K562 (cell line): ENCODE measurements at regions not wholly inside any gene's neighbourhood (a gene's known extent, or its start where the extent isn't known, plus 50 kb on each side); places are given as distances from the start of the nearest gene placed in this dataset.

ENCODE experiments used
- ATAC-seq: fragments of 200-7000 bp; cut with Tn5 transposase; 3 replicates; pipeline ENCODE4 v1.9.1; 2020; ENCODE audit warnings: moderate library complexity
- BruUV-seq: library from RNA; stranded (reverse); fragments of 400-500 nt; replicated peaks from 2 replicates; lab custom pipeline; 2021; lab: Mats Ljungman, UMichigan
- CTCF ChIA-PET: fragments of 300-600 bp; formaldehyde crosslinking; extraction: SDS; loops from one replicate; lab custom pipeline; 2021; ENCODE audit warnings: low intra/inter-chr PET ratio; lab: Yijun Ruan, JAX
- POLR2A ChIA-PET: fragments of 300-600, 350-650 bp; sonication (Branson Sonifier 250); formaldehyde crosslinking; extraction: SDS; loops from one replicate; lab custom pipeline; 2021; ENCODE audit warnings: antibody characterized with exemption, inconsistent platforms; lab: Yijun Ruan, JAX
- DNase-seq, 4 experiments: peaks; one replicate each; pipeline versions ENCODE4 v3.0.0 to v3.0.0-alpha.2; 2011 to 2018; ENCODE audit warnings: low spot score in 3 of 4, mixed read lengths in 3 of 4; ENCODE audit errors: extremely low read depth in 1 of 4
- FAIRE-seq: peaks from 2 replicates; lab custom pipeline; 2011; peaks lifted over from hg19 to GRCh38; lab: Jason Lieb, UNC
- H2AFZ ChIP-seq: 2 replicates; pipeline ENCODE4 v1.6.0; 2011; ENCODE audit warnings: low read depth, low read length, control low read depth, inconsistent platforms
- H3K27ac ChIP-seq: fragments of 200-600 bp; 3 replicates; pipeline ENCODE4 v1.8.0; 2011; ENCODE audit warnings: low read depth, mild to moderate bottlenecking, control low read depth, inconsistent platforms, low read length, moderate library complexity, mixed read lengths; ENCODE audit errors: extremely low read depth
- H3K27me3 ChIP-seq, 2 experiments: fragments of 300-600 bp in 1 of 2; 2 replicates in 1 of 2; 3 replicates in 1 of 2; pipeline versions ENCODE4 v1.6.0 to v1.8.0; 2011; ENCODE audit warnings: inconsistent platforms in 2 of 2, low read length in 2 of 2, mild to moderate bottlenecking in 1 of 2, mixed read lengths in 1 of 2, moderate library complexity in 1 of 2; ENCODE audit not compliant: control insufficient read depth in 2 of 2, insufficient read depth in 2 of 2
- H3K36me3 ChIP-seq: fragments of 300-600 bp; 3 replicates; pipeline ENCODE4 v1.8.0; 2011; ENCODE audit warnings: mild to moderate bottlenecking, low read length, inconsistent platforms; ENCODE audit not compliant: control insufficient read depth, insufficient read depth
- H3K4me1 ChIP-seq, 2 experiments: fragments of 200-600 bp in 1 of 2; replicated peaks in 1 of 2; 2 replicates in 1 of 2; 3 replicates in 1 of 2; pipeline versions ENCODE4 v1.5.1 to v1.8.0; 2011; ENCODE audit warnings: inconsistent platforms in 2 of 2, low read length in 2 of 2, mild to moderate bottlenecking in 1 of 2, mixed read lengths in 1 of 2, moderate library complexity in 1 of 2; ENCODE audit not compliant: control insufficient read depth in 2 of 2, insufficient read depth in 2 of 2
- H3K4me2 ChIP-seq: 2 replicates; pipeline ENCODE4 v1.6.1; 2011; ENCODE audit warnings: low read length, control low read depth, inconsistent platforms, mixed read lengths; ENCODE audit not compliant: insufficient read depth
- H3K4me3 ChIP-seq: fragments of 200-600 bp; sonication (generic), shearing (Covaris generic); 2 replicates; pipeline ENCODE4 v1.5.1; 2016; ENCODE audit warnings: control low read depth, inconsistent platforms
- H3K79me2 ChIP-seq: fragments of 200-600 bp; 3 replicates; pipeline ENCODE4 v1.8.0; 2011; ENCODE audit warnings: low read length, inconsistent platforms; ENCODE audit not compliant: control insufficient read depth, insufficient read depth
- H3K9ac ChIP-seq, 2 experiments: 2 replicates each; pipeline versions ENCODE4 v1.6.0 to v1.6.1; 2011; ENCODE audit warnings: low read depth in 2 of 2, low read length in 2 of 2, control low read depth in 1 of 2, inconsistent platforms in 1 of 2, mild to moderate bottlenecking in 1 of 2, mixed read lengths in 1 of 2; ENCODE audit not compliant: insufficient read depth in 1 of 2
- H3K9me1 ChIP-seq: one replicate; pipeline ENCODE4 v1.6.0; 2011; ENCODE audit warnings: inconsistent platforms, mild to moderate bottlenecking, low read length, moderate library complexity; ENCODE audit not compliant: control insufficient read depth, insufficient read depth
- H3K9me3 ChIP-seq: replicated peaks from 2 replicates; pipeline ENCODE4 v1.5.1; 2011; ENCODE audit warnings: low read depth, low read length, inconsistent platforms; ENCODE audit not compliant: control insufficient read depth, insufficient read depth
- H4K20me1 ChIP-seq: replicated peaks from 2 replicates; pipeline ENCODE4 v1.6.1; 2011; ENCODE audit warnings: low read length, inconsistent platforms, mixed read lengths; ENCODE audit not compliant: control insufficient read depth, insufficient read depth
- ASH1L ChIP-seq: fragments of 450-650 bp; IDR thresholded peaks from 2 replicates; pipeline ENCODE4 v1.6.1; 2018; ENCODE audit warnings: borderline replicate concordance, mild to moderate bottlenecking, low read depth; ENCODE audit not compliant: partially characterized antibody
- C11orf30 ChIP-seq: fragments of 450-650 bp; IDR thresholded peaks from 2 replicates; pipeline ENCODE4 v1.6.1; 2016; ENCODE audit warnings: low read depth, mild to moderate bottlenecking
- FOSL1 ChIP-seq: fragments of 200-800 bp; sonication (Bioruptor generic); conservative IDR thresholded peaks from 2 replicates; pipeline ENCODE4 v1.6.1; 2016; ENCODE audit warnings: missing genetic modification characterization, missing compliant biosample characterization
- FOXM1 ChIP-seq, 2 experiments: fragments of 450-650 bp in 1 of 2; sonication (generic) in 1 of 2; formaldehyde crosslinking in 1 of 2; IDR thresholded peaks; 2 replicates each; pipeline versions ENCODE4 v1.6.1 to v1.9.0; 2017 to 2022; ENCODE audit warnings: low read depth in 2 of 2, mild to moderate bottlenecking in 2 of 2, missing genetic modification reagents in 1 of 2, moderate library complexity in 1 of 2
- ZC3H11A ChIP-seq: IDR thresholded peaks from 2 replicates; pipeline ENCODE4 v1.6.1; 2012; ENCODE audit warnings: low read depth, low read length, improper control_type of control experiment
- ZNF431 ChIP-seq: sonication (generic); formaldehyde crosslinking; IDR thresholded peaks from 2 replicates; pipeline ENCODE4 v1.8.0; 2022; ENCODE audit warnings: mild to moderate bottlenecking, missing genetic modification reagents
- WGBS: fragments of 100-300 bp; shearing (Covaris generic); methylation state at CpG from one replicate; pipeline ENCODE4 v1.1.6; 2016; ENCODE audit warnings: low coverage, mixed read lengths; ENCODE audit not compliant: insufficient coverage; ENCODE audit errors: missing lambda C conversion rate; 5-methylcytosine and 5-hydroxymethylcytosine counted together
- in situ Hi-C: fragments of 300-500 bp; cut with MboI; formaldehyde crosslinking; loops from 4 replicates; pipeline ENCODE4 v1.15.0; 2018; ENCODE audit warnings: inconsistent platforms, mixed read lengths
- intact Hi-C: fragments of 100-400 bp; cut with micrococcal nuclease; formaldehyde crosslinking; loops from 2 replicates; pipeline ENCODE4 v1.14.2; 2022
- TF ChIP-seq, protein P1 (sequence below): fragments of 450-650 bp; IDR thresholded peaks from 2 replicates; pipeline ENCODE4 v1.6.1; 2016; ENCODE audit warnings: low read depth, mild to moderate bottlenecking, moderate library complexity

DNA sequence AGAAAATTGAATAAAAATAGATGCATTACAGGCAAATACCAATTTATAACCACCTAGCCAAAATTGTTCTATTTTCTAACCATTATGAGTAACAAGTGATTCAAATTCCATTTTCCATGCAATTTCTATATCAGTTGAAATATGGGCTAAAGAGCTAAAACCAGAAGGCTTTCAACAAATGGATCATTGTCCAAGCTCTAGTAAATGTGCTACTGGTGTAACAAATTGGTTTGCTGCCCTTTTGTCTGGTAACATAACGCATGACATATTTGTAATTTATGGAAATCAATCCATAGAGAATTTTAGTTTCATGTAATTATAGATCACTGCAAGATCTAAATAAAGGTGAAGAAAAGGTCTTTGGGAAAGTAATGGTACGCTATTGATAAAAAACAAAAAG lies 708.0 kb upstream of the GRAMD2B start:
- H4K20me1 ChIP-seq: no peaks in the 10 kb centered on the region
- no peaks in the 10 kb centered on the region for H3K9me1 ChIP-seq
- no peak for TF ChIP-seq ZC3H11A
- no peak for TF ChIP-seq FOXM1 (IDR thresholded peaks at IDR 0.05; ENCODE audit: low read depth)
- TF ChIP-seq FOXM1 (CRISPR knock-in tag; IDR thresholded peaks at IDR 0.05; ENCODE audit: low read depth): no peak
- TF ChIP-seq ASH1L: no peak
- no peak for TF ChIP-seq ZNF431 (CRISPR knock-in tag)
- TF ChIP-seq FOSL1 (tag): no peak
- TF ChIP-seq C11orf30: no peak
- TF ChIP-seq, protein P1, sequence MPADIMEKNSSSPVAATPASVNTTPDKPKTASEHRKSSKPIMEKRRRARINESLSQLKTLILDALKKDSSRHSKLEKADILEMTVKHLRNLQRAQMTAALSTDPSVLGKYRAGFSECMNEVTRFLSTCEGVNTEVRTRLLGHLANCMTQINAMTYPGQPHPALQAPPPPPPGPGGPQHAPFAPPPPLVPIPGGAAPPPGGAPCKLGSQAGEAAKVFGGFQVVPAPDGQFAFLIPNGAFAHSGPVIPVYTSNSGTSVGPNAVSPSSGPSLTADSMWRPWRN: no peak
- TF ChIP-seq, all 486 proteins: peak for 0
- 13% methylated on average over 2 of the region's 2 CpGs for WGBS
- no peaks in the 10 kb centered on the region for H3K27me3 ChIP-seq
- no peaks in the 10 kb centered on the region for H3K4me1 ChIP-seq
- no peak for FAIRE-seq
- BruUV-seq: no TSS peak
- H3K4me3 ChIP-seq: no peak overlapping the region
- H3K27ac ChIP-seq: no peak overlapping the region
- H3K9me3 ChIP-seq: no peaks in the 10 kb centered on the region
- ATAC-seq: no peak
- H3K9ac ChIP-seq: no peak overlapping the region
- no peak overlapping the region for H3K4me2 ChIP-seq
- ChIA-PET CTCF (no interaction called here), POLR2A (no interaction called here)
- no peaks in the 10 kb centered on the region for H3K79me2 ChIP-seq
- no peak overlapping the region for H2AFZ ChIP-seq
- no peaks in the 10 kb centered on the region for H3K36me3 ChIP-seq
- no peak for DNase-seq
- intact Hi-C loops (no loop called here), in situ Hi-C loops (no loop called here)
